Activated CD4-positive, alpha-beta T cell treated with anti-CD3 and anti-CD28 coated beads, Interleukin-2, amount 50 U/mL, for 4 hours (primary cell): ENCODE measurements at regions not wholly inside any gene's neighbourhood (a gene's known extent, or its start where the extent isn't known, plus 50 kb on each side); places are given as distances from the start of the nearest gene placed in this dataset.
A peak's percentile ranks its signal among the peaks of the same experiment; 100 is the strongest.

Experiments used
- DNase-seq, 2 experiments: peaks; one replicate each; pipeline ENCODE4 v3.0.0-alpha.2; 2020

- no peak for DNase-seq
These were observed 155.3 kb downstream of the SNX18 start for GRCh38 chr5:54672871-54673270.

GRCh38 chr5:54671681-54672080 is 154.1 kb downstream of the SNX18 start:
- DNase-seq = no peak

- no peak for DNase-seq
These were observed 153.6 kb downstream of the SNX18 start for GRCh38 chr5:54671111-54671531.

- DNase-seq = no peak
These were observed 152.7 kb downstream of the SNX18 start for GRCh38 chr5:54670281-54670680.

GRCh38 chr5:54669845-54670244 is 152.3 kb downstream of the SNX18 start:
- DNase-seq = no peak

- no peak for DNase-seq
These were observed 151.7 kb downstream of the SNX18 start for GRCh38 chr5:54669285-54669684.

GRCh38 chr5:54668096-54668495 is 150.5 kb downstream of the SNX18 start:
- DNase-seq = no peak

- DNase-seq = no peak
These were observed 149.6 kb downstream of the SNX18 start for GRCh38 chr5:54667136-54667535.

GRCh38 chr5:54663866-54664265 is 146.3 kb downstream of the SNX18 start:
- no peak for DNase-seq

- DNase-seq = no peak
These were observed 143.6 kb downstream of the SNX18 start for GRCh38 chr5:54661111-54661510.

GRCh38 chr5:54659700-54660131 is 142.2 kb downstream of the SNX18 start:
- no peak for DNase-seq

- DNase-seq = no peak
These were observed 140.5 kb downstream of the SNX18 start for GRCh38 chr5:54658010-54658409.

- DNase-seq = no peak
These were observed 138.7 kb downstream of the SNX18 start for GRCh38 chr5:54656261-54656728.

GRCh38 chr5:54655761-54656160 is 138.2 kb downstream of the SNX18 start:
- DNase-seq = no peak

- no peak for DNase-seq
These were observed 137.7 kb downstream of the SNX18 start for GRCh38 chr5:54655266-54655665.

- no peak for DNase-seq
These were observed 136.5 kb downstream of the SNX18 start for GRCh38 chr5:54653956-54654614.

GRCh38 chr5:54651482-54652076 is 134.0 kb downstream of the SNX18 start:
- DNase-seq = no peak

GRCh38 chr5:54649041-54649504 is 131.5 kb downstream of the SNX18 start:
- no peak for DNase-seq

- peak; percentile 23 to 25 for DNase-seq
These were observed 129.0 kb downstream of the SNX18 start for GRCh38 chr5:54646356-54647101.

GRCh38 chr5:54645882-54646355 is 128.4 kb downstream of the SNX18 start:
- DNase-seq = no peak

GRCh38 chr5:54644226-54644625 is 126.7 kb downstream of the SNX18 start:
- no peak for DNase-seq

- no peak for DNase-seq
These were observed 126.1 kb downstream of the SNX18 start for GRCh38 chr5:54643685-54644106.

GRCh38 chr5:54639621-54640020 is 122.1 kb downstream of the SNX18 start:
- no peak for DNase-seq

- no peak for DNase-seq
These were observed 120.5 kb downstream of the SNX18 start for GRCh38 chr5:54638106-54638505.
